ENCODE measurements at regions not wholly inside any gene's neighbourhood (a gene's known extent, or its start where the extent isn't known, plus 50 kb on each side); places are given as distances from the start of the nearest gene placed in this dataset.

DNA sequence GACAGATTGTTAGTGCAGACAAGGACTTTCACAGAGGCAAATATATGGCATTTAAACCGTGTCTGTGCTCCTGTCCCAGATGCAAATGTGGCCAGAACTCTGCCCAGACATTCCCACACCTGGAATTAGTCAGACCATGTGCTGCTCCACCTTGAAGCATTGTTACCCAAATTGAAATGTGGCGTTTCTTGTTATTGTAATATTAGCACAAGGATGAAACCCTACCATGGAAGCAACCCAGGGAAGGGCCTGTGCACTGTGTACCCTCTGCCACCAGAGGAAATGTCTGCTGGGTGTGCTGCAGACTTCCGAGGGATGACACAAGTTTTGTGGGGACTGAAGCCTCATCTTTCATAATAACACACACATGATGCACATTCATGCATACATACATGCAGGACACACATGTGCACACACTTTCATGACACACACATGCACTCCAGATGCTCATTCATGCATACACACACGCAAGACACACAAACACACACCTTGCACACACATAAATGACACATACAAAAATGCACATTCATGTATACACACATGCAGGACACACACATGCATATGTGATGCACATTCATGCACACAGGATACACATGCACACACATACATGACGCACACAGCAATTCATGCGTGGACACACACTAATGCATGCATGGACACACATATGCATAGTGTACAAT is 133.2 kb upstream of the SNTG2 start:
- Histone ChIP-seq H2AK5ac (ENCODE audit: insufficient read length, low read length) (no peak overlapping the region), H2BK15ac (ENCODE audit: low read depth, low read length) (no peak overlapping the region), H3K9me3 (ENCODE audit: control insufficient read depth, low read depth, low read length) (no peaks in the 10 kb centered on the region), H3K23ac (ENCODE audit: insufficient read length, low read depth, low read length) (no peak overlapping the region), H3K14ac (ENCODE audit: insufficient read depth, low read length) (no peak overlapping the region), H4K20me1 (ENCODE audit: control insufficient read depth, insufficient read depth, insufficient read length) (no peaks in the 10 kb centered on the region), H3K27ac (ENCODE audit: insufficient read length, low read depth, low read length) (no peak overlapping the region), H4K5ac (ENCODE audit: insufficient read length, low read depth, low read length) (no peak overlapping the region), H3K27me3 (ENCODE audit: insufficient read depth, low read length) (no peaks in the 10 kb centered on the region), H3K4me2 (ENCODE audit: insufficient read depth, insufficient read length, low read length) (no peak overlapping the region), H3K4me1 (ENCODE audit: insufficient read depth, low read length) (no peaks in the 10 kb centered on the region), H2AFZ (ENCODE audit: low read length) (no peak overlapping the region), H2BK5ac (ENCODE audit: insufficient read length, low read length) (no peak overlapping the region), H2BK120ac (ENCODE audit: low read depth, low read length, poor library complexity, severe bottlenecking) (no peak overlapping the region), H3T11ph (ENCODE audit: low read length) (no peak overlapping the region), H3K79me2 (ENCODE audit: insufficient read depth, low read length) (no peaks in the 10 kb centered on the region), H4K91ac (ENCODE audit: insufficient read length, low read depth, low read length) (no peak overlapping the region), H3K9ac (ENCODE audit: extremely low read depth, insufficient read length, low read length) (no peak overlapping the region), H3K79me1 (ENCODE audit: insufficient read depth, low read depth, low read length, poor library complexity, severe bottlenecking) (no peaks in the 10 kb centered on the region), H3K56ac (ENCODE audit: insufficient read length, low read depth, low read length) (no peak overlapping the region), H4K8ac (replicated peaks; ENCODE audit: insufficient read length, low read depth, low read length) (no peak overlapping the region), H3K23me2 (ENCODE audit: insufficient read length, low read depth, low read length, poor library complexity, severe bottlenecking) (no peaks in the 10 kb centered on the region), H3K18ac (ENCODE audit: insufficient read length, low read depth, low read length) (no peak overlapping the region), H3K4ac (ENCODE audit: low read depth, low read length) (no peak overlapping the region), H2BK20ac (ENCODE audit: low read depth, low read length, poor library complexity, severe bottlenecking) (no peak overlapping the region), H2BK12ac (ENCODE audit: insufficient read length, low read depth, low read length) (no peak overlapping the region)
- TF ChIP-seq, protein P1, sequence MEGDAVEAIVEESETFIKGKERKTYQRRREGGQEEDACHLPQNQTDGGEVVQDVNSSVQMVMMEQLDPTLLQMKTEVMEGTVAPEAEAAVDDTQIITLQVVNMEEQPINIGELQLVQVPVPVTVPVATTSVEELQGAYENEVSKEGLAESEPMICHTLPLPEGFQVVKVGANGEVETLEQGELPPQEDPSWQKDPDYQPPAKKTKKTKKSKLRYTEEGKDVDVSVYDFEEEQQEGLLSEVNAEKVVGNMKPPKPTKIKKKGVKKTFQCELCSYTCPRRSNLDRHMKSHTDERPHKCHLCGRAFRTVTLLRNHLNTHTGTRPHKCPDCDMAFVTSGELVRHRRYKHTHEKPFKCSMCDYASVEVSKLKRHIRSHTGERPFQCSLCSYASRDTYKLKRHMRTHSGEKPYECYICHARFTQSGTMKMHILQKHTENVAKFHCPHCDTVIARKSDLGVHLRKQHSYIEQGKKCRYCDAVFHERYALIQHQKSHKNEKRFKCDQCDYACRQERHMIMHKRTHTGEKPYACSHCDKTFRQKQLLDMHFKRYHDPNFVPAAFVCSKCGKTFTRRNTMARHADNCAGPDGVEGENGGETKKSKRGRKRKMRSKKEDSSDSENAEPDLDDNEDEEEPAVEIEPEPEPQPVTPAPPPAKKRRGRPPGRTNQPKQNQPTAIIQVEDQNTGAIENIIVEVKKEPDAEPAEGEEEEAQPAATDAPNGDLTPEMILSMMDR (conservative IDR thresholded peaks at IDR 0.05) = no peak
- Mint-ChIP-seq H3K27me3 (ENCODE audit: low read depth) (peaks cover 11% of the 10 kb centered on the region), H3K4me3 (no peak overlapping the region), H3K9me3 (no peaks in the 10 kb centered on the region; a peak in 1 of 5 replicates), H3K36me3 (ENCODE audit: insufficient read depth in 1 of 3, low read depth in 3 of 3) (no peaks in the 10 kb centered on the region), H3K4me1 (peaks cover 3 to 6% of the 10 kb centered on the region in 2 experiments; a peak in 3 of 4 replicates), H3K27ac (no peak overlapping the region; a peak in 1 of 7 replicates)
- no CpG with 5 or more reads among the region's 6 CpGs for WGBS (ENCODE audit: extremely low coverage, insufficient read length, low lambda C conversion rate)
- no peak for DNase-seq

All from H9 (cell line).